Fibroblast of the aortic adventitia (primary cell): ENCODE measurements at regions not wholly inside any gene's neighbourhood (a gene's known extent, or its start where the extent isn't known, plus 50 kb on each side); places are given as distances from the start of the nearest gene placed in this dataset.

Source experiments
- DNase-seq: peaks from one replicate; pipeline ENCODE4 v3.0.0-alpha.2; 2010; ENCODE audit warnings: low read depth
- H3K4me3 ChIP-seq: 2 replicates; pipeline ENCODE4 v1.5.1; 2011; ENCODE audit warnings: low read depth, mild to moderate bottlenecking, control low read depth, low read length, moderate library complexity
- CTCF ChIP-seq: IDR thresholded peaks from 2 replicates; pipeline ENCODE4 v1.5.1; 2011; ENCODE audit warnings: mild to moderate bottlenecking, low read length, control low read depth, inconsistent platforms; ENCODE audit not compliant: insufficient read depth

- no peak overlapping the region for H3K4me3 ChIP-seq
- DNase-seq, result no peak
- no peak for TF ChIP-seq CTCF
Observed at GRCh38 chr2:8310557-8311455, 371.1 kb upstream of the ID2 start.

GRCh38 chr2:8312221-8312620 lies 369.6 kb upstream of the ID2 start:
- DNase-seq, result no peak
- H3K4me3 ChIP-seq, result no peak overlapping the region
- TF ChIP-seq CTCF, result no peak

GRCh38 chr2:8312861-8313830 lies 368.7 kb upstream of the ID2 start:
- TF ChIP-seq CTCF, result no peak
- H3K4me3 ChIP-seq, result no peak overlapping the region
- DNase-seq, result peak; percentile 13

- TF ChIP-seq CTCF, result no peak
- no peak for DNase-seq
- no peak overlapping the region for H3K4me3 ChIP-seq
Observed at GRCh38 chr2:8314063-8314462, 367.8 kb upstream of the ID2 start.

- peak; percentile 9 for DNase-seq
- TF ChIP-seq CTCF, result no peak
- no peak overlapping the region for H3K4me3 ChIP-seq
Observed at GRCh38 chr2:8315531-8316165, 366.2 kb upstream of the ID2 start.

GRCh38 chr2:8316356-8316755 lies 365.5 kb upstream of the ID2 start:
- DNase-seq, result no peak
- H3K4me3 ChIP-seq, result no peak overlapping the region
- TF ChIP-seq CTCF, result no peak
